ENCODE measurements at regions not wholly inside any gene's neighbourhood (a gene's known extent, or its start where the extent isn't known, plus 50 kb on each side); places are given as distances from the start of the nearest gene placed in this dataset.
"Not testable (repeated sequence)": the region's sequence is repeated elsewhere in the genome, so short reads cannot be mapped to it uniquely, and the experiment has no call there.

DNA sequence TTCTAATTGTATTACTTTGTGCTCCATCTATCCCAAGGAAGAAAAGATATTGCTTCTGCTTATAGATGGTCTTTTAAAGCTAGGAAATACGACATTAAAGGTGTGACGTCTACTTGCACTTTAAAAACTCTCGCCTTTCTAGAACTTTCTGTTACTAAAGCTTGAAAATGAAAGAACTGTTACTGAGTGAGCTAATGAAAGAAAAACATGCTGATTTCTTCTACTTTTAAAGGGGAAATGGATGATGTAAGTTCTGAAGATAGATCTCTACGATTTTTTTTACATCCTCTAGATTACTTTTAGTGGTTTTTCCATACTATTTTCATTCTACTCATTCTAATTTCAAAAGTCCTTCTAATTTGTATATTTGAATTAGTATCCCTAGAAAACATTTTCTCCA, 387.5 kb downstream of the USP25 start:
- no peak for DNase-seq (ENCODE audit: low read depth)

DNA sequence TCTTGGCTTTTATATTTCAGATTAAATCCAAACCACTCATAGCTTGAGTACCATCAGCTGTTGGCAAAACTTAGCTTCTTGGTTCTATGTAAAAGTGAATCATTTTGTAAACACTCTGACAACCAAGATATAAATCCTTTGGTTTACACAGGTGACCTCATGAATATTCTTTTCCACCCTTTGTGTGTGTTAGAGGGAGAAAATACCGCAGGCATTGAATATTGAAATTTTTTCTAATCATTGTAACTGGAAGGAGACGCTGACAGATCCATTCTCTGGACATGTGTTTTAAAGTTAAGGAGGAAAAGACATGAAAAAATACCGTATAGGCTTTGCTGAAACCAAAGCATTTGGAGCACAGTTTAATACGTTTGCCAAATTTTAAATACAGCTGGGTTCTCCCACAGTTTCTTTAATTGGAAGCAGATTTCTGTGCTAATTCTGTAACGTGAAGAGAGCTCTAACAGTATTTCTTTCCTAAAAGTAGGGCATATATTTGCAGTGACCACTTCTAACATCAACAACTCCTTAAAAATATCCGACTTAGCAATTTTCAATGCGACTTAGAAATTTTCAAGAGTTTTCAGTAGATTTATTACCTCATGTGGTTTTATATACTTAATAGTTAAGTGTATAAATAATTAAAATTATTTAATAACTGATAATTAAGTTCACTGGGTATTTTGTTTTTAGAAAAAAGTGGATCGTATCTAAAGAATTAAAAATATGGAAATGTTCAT, 388.2 kb downstream of the USP25 start:
- no peak for DNase-seq (ENCODE audit: low read depth)

DNA sequence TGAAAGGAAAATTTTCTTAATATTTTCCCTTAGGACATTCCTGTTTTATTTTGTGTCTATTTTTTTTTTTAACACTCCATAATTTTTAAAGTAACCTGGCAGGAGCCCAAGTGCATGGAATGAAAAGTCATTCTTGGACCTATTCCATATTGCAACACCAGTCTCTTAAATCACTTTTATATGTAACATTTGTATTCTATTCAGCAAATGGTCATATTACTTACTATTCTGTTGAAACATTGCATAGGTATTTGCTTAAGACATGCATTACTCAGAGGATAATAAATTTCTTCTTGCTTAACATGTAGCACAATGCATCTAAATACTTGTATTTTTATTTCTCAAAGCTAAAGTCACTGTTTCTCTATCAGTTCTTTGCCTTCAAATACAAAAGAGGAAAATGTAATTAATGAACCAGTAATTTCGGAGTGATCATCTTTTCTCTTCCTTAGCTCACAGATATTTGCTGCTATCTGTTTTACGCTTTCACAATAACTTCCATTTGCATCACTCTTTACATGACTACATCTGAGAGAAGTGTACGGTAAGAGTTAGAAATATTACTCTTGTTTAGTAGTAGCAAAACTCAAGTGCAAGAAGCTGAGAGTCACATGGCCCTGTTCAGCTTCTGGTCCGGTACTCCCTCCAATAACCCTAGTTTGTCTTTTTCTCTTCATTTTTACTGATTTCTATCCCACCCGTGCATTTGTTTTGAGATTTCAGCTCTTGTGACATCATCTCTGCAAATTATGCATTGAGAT, 394.8 kb downstream of the USP25 start:
- no peak for DNase-seq (ENCODE audit: low read depth)

DNA sequence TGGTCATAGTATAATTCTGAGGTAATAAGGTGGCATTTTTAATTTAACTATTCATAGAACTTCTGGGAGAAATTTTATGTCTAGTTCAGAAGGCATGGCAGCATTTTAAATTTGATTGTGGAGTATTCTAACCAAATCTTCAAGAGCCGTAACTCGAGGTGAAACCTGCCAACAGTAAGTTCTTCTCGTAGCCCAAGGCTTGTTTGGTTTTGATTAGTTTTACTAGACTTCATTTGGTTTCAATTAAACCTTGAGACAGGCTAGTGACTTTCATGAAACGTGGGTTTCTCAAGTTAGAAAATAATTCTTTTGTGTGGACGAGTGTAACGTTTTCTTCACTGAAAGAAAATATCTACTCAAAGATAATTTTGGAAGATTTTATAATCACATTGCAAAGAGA, 395.5 kb downstream of the USP25 start:
- no peak for DNase-seq (ENCODE audit: low read depth)

DNA sequence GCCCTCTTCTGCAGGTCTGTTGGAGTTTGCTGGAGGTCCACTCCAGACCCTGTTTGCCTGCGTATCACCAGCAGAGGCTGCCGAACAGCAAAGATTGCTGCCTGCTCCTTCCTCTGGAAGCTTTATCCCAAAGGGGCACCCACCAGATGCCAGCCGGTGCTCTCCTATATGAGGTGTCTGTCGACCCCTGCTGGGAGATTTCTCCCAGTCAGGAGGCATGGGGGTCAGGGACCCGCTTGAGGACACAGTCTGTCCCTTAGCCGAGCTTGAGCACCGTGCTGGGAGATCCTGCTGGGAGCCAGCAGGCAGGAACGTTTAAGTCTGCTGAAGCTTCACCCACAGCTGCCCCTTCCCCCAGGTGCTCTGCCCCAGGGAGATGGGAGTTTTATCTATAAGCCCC, 402.7 kb downstream of the USP25 start:
- not testable (repeated sequence) for DNase-seq (ENCODE audit: low read depth)

DNA sequence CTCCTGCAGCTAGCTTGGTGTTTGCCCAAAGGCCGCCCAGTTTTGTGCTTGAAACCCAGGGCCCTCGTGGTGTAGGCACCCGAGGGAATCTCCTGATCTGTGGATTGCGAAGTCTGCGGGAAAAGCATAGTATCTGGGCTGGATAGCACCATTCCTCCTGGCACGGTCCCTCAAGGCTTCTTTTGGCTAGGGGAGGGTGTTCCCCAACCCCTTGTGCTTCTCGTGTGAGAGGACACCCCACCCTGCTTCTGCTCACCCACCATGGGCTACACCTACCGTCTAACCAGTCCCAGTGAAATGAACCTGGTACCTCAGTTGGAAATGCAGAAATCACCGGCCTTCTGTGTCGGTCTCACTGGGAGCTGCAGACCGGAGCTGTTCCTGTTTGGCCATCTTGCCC, 403.5 kb downstream of the USP25 start:
- DNase-seq (ENCODE audit: low read depth): no peak

DNA sequence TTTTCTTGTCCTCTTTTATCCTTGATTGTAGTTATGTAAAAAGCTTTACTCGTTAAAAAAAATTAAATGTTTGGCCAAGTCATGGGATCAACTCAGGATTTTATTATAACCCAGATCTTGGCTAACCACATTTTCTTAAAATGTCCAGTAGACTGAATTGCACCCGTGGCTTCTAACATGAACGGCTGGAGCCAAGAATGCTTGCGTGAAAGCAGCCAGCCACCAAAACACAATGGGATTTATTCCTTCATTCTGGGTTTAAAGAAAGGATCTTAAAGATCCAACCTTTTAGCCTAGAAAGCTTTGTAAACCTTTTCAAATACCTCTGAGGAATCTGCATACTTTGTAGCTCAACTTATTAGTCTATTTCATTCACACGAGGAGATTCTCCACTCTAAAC, 404.4 kb downstream of the USP25 start:
- no peak for DNase-seq (ENCODE audit: low read depth)

DNA sequence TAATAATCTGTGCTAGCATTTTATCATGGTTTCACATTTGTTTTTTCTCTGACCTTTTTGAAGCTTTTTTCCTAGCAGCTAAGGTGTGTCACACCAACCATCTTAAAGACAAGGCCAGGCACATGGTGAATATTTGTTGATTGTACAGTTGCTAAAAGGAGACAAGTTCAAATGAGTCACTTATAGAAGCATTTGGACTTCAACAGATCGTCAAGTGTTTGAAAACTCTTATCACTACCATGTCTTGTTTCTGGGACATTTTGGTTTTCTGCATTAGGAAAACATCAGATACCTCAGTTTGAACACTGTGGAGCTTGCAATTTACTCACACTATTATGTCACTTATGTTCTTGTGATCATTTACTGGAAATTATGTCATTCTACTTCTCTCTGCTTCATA, 407.3 kb downstream of the USP25 start:
- DNase-seq (ENCODE audit: low read depth): no peak

DNA sequence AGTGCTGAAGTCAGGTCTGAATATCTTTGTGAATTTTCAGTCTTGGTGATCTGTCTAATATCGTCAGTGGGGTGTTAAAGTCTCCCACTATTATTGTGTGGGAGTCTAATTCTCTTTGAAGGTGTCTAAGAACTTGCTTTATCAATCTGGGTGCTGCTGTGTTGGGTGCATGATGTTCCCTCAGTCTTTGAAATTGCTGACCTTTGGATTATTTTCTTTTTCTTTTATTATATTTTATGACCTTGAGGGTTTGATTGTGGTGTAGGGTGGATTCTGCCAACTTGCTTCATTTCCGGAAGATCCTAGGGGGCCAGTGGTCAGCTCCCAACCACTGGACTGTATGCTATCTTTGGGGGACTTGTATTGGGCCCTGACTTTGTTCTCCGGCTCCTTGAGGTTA, 415.3 kb downstream of the USP25 start:
- DNase-seq (ENCODE audit: low read depth): no peak

DNA sequence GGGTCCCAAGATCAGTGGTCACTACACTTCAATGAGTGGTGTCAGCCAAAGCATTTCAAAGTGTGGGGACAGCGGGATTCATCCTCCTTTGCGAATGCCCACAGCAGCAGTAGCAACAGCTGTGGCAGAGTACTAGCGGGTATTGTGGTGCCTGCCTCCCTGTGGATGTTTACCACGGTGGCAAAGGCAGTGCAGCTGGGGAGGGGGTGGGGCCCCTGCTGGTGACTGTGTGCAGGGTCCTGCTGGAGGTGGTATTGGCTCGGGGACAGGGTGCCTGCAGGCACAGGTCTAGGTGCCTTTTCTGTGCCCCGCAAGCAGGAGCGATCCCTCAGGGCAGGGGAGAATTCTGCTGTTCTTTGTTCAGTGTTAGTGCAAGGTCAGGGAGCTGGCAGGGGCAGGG, 415.7 kb downstream of the USP25 start:
- no peak for DNase-seq (ENCODE audit: low read depth)

DNA sequence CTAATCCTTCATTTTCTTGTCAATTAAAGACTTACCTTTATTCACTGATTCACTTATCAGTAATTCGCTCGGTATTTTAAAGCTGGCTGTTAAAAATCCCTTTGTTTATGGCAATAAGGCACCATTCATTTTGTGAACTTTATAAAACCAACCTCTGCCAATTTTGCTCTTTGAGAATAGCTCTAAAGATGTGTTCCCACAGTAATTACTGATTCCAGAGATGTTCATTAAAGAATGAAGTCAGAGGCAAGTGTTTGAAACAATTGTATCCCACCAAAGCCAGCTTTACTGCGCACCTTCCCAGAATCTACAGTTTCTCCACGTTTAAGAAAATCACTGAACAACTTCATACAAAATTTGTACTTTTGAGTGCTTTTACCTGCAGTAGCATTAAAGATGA, 424.5 kb downstream of the USP25 start:
- no peak for DNase-seq (ENCODE audit: low read depth)

DNA sequence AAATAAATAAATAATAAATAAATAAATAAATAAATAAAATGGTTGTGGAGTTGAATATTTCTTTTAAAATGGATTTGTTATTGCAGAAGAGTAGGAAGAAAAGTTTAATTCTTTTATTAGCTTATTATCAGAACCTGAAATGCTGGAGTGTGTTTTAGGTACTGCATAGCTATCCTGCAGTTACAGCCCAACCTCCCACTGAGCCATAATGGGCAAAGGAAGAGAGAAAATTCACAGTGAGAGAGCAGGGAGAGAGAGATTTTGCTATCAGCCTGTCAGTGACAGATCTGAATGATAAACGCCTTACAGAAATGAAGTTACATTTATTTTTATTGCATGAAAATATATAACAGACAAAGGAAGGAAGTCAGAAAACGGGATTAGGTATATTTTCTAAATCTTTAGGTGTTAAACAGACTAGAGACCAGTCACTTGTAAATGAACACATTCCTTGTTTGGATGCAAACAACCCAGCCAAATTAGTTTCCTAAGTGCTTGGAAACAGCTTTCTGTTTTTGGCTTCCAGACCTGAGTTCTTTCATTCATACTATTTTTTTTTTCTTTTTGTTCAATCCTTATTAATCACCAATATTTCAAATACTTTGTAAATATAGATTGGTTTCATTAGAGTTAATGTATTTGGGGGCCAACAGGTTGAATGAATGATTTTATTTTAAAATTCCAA, 425.3 kb downstream of the USP25 start:
- no peak for DNase-seq (ENCODE audit: low read depth)

DNA sequence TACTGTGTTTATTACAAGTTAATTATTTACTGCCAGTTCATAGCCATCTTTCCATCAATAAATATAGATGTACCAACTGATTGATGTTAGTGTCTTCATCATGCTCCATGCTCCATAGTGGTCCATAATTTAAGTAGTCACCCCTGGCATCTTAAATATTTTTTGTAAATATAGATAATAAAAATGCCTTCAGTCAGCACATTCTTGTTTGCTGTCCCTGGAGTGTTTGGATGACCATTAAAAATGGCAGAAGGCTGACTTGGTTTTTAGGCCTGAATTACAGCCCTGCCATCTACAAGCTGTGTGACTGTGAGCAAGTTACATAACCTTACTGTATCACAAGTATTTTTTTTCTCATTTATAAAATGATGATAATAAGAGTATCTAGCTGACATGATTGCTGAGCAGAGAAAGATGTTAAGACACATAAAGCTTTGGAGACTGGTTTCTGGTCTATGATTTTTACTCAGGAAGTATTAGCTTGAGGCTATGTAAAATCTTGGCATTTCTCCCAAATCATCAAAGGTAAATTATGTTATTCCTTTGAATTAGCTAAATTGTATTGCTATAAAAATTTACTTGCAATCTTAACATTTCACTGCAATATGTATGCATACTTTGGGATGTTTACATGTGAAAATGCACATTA, 427.2 kb downstream of the USP25 start:
- DNase-seq (ENCODE audit: low read depth): no peak

DNA sequence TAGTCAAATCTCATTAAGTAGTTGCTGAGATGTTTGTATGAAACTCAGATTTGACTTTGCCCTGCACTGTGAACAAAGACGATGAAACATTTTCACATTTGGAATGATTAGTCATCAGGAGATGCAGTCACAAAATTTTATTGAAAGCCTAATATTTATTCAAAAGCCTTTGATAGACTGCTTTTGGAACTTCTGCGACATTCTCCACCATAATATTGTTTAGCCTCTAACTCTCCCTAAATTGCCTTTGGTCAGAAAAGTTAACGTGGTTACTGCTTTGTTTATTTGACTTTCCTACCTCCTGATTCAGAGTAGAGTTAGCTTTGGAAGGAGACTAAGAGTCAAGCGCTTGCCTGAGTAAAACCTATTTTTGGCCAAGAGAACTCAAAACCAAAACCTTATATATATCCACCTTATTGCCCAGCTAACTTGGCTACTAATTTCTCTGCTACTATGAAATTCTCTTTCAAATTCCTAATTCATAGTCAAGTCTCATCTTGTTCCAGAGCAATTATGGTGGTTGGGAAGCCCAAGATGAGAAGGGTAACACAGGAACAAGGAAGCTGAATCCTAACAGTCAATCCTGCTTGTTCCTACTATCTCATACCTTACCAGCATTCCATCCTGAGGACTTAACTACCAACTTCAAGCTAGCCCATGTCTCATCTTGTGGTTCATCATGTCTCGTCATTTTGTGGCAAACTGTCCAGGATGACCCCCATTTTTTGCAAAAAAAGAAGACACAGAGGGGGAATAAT, 429.6 kb downstream of the USP25 start:
- DNase-seq (ENCODE audit: low read depth): no peak

DNA sequence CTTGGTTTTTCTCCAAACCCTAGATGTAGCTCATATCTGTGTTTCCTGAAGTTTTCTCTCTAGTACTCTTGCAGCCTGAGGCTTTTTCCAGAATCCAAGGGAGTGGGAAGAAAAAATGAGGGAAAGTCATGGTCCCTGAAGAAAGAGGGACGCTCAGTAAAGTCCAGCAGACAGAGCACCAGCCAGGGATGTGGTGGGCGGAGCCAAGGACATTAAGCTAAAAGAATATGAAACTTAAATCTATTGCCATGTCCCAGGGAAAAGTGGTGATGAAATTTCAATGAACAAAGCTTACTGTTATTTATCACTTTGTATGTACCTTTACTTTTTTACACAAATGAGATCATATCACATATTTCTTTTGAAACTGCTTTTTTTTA, 430.2 kb downstream of the USP25 start:
- DNase-seq (ENCODE audit: low read depth): no peak

DNA sequence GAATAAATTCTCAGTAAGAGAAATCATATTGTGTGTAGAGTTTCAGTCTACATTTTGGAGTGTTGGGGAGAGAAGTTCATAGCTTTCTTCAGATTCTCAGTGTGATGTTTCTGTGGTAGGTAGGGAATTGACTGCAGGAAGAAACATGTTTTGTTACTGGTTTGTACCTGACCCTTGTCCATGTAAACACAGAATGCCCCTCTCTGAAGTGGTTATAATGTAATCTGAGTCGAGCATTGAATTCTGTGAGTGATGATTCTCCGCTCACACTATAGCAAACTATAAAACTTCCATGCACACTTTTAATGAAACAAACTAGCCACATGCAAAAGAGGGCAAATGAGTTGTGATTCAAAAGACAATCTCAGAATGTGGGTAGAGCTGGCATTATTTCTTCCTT, 433.2 kb downstream of the USP25 start:
- no peak for DNase-seq (ENCODE audit: low read depth)

DNA sequence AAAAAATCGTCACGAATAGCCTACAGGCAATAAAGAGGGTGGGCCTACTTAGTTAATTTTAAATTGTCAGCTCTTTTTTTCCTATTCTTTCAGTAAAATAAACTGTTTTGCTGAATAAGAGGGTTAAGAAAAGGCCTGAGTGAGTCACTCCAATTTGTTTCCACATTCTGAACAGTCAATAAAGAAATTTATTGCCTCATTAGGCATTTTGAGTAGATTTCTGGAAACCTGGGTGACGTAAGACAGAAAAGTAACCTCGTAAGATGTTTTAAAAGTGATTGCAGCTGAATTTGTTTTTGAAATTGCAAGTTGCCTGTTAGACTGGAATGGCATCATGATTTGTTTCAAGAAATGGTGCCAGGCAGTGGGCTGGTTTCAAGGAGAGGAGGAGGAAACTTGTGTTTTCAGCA, 439.3 kb downstream of the USP25 start:
- DNase-seq (ENCODE audit: low read depth): no peak

DNA sequence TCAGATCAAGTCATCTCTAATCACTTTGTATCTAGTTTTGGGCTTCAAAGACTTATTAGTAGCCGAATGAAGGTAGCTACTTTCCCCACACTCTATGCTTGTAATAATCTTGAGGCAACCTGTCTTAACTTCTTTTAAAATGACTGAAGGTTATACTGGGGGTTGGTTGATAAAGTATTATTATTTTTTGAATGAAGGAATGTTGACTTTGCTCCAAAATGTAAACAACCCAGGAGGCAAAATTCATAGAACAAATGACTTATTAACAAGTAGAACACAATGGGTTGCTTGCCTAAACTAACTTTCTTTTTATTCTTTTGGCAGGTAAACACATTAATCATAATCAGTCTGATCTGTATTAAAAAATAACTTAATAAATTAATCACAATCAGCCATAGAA, 440.0 kb downstream of the USP25 start:
- DNase-seq (ENCODE audit: low read depth): no peak

DNA sequence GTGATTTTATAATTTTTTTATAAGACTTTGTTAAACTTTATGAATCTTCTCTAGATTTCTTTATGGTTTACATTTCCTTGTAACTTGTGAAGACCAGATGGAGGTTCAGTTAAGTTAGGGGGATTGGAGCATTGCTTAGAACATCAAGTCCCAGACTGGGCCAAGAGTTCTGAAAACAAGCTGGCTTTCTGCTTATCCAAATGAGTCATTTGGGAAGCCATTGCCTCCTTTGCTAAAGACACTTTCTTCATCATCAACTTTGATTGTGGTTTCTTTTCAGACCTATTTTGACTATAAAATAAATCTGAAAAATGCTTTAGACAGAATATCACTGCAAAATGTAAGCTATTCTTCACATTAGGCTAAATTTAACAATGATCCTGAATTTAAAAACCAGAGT, 446.8 kb downstream of the USP25 start:
- DNase-seq (ENCODE audit: low read depth): no peak

DNA sequence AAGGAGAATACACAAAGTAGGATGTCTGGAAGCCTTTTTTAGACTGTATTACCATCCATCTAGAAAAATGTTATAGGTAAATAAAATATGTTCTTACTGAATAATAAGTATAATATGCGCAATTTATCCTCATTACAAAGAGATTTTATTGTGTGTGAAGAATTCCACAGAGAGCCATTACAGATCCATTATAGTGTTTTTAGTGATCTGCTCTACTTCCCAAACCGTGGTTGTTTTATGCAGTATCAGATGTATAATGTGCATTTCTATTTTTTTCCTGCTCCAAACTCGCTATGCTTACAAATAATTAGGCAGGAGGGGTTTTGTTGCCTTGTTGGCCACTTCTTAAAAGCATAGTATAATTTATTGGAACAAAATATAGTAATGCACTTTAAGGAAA, 447.8 kb downstream of the USP25 start:
- no peak for DNase-seq (ENCODE audit: low read depth)

DNA sequence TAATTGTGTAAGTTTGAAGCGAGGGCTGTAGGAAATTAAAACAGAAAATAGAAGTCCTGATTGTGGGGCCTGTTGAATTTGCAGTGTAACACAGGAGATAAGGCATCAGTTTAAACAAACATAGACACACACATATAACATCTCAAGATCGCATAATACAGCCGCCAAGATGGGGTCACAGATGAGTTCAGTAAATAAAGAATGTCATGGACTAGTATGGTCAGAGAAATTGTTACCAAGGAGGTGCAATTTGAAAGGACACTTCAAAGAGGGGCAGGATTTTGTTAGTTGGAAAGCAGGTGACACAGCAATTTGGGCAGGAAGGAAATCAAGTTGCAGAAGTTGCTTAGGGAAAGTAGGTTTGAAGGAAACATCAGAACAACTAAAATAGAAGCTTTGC, 450.0 kb downstream of the USP25 start:
- no peak for DNase-seq (ENCODE audit: low read depth)

DNA sequence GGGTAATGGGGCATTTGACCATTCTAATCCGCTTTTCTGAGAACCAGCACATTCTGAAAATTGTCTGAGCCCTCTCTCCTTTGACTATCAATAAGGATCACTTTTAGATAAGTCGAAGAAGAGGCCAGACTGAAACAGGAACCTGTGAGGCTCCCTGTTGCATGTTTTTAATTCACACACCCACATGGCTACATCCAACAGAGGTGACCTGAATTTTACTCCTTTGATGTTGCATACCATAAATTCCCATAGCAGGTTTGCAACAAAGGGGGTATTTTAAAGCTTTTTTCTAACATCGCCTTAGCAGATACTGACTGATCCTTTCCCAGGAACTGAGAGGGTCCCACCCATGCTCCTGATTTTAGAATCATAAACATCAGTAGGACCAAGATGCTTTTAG, 450.8 kb downstream of the USP25 start:
- DNase-seq (ENCODE audit: low read depth): no peak

All from stimulated activated CD8-positive, alpha-beta memory T cell treated with anti-CD3 and anti-CD28 coated beads, Interleukin-12 subunit alpha, Interleukin-12 subunit beta, amount 100 ng/mL, for 1 hour (primary cell).